Liver (tissue), 8 donors: ENCODE measurements at regions not wholly inside any gene's neighbourhood (a gene's known extent, or its start where the extent isn't known, plus 50 kb on each side); places are given as distances from the start of the nearest gene placed in this dataset.

ENCODE experiments used
- DNase-seq: peaks from one replicate; pipeline ENCODE4 v3.0.0-alpha.2; 2017; ENCODE audit warnings: low spot score
- H3K27ac ChIP-seq, 2 donors: one replicate each; pipeline ENCODE4 v1.7.0; 2013; ENCODE audit warnings: inconsistent platforms in 2 of 2, low read length in 2 of 2, control low read depth in 1 of 2, low read depth in 1 of 2, mild to moderate bottlenecking in 1 of 2
- H3K27me3 ChIP-seq, 4 donors: one replicate each; pipeline versions ENCODE4 v1.6.1 to v1.7.0; 2013; ENCODE audit warnings: low read length in 3 of 4, inconsistent platforms in 1 of 4, mild to moderate bottlenecking in 1 of 4, moderate library complexity in 1 of 4; ENCODE audit not compliant: control insufficient read depth in 4 of 4, insufficient read depth in 4 of 4
- H3K36me3 ChIP-seq, 4 donors: one replicate each; pipeline versions ENCODE4 v1.6.1 to v1.7.0; 2013; ENCODE audit warnings: low read length in 3 of 4, mild to moderate bottlenecking in 3 of 4, low read depth in 1 of 4, moderate library complexity in 1 of 4; ENCODE audit not compliant: control insufficient read depth in 4 of 4, insufficient read depth in 3 of 4
- H3K4me1 ChIP-seq, 4 donors: one replicate each; pipeline versions ENCODE4 v1.6.1 to v1.7.0; 2013; ENCODE audit warnings: low read length in 3 of 4, mild to moderate bottlenecking in 3 of 4, moderate library complexity in 1 of 4; ENCODE audit not compliant: control insufficient read depth in 4 of 4, insufficient read depth in 4 of 4
- H3K4me3 ChIP-seq, 3 donors: one replicate each; pipeline versions ENCODE4 v1.6.1 to v1.7.0; 2013; ENCODE audit warnings: low read length in 3 of 3, control low read depth in 1 of 3, low read depth in 1 of 3, mild to moderate bottlenecking in 1 of 3
- H3K9ac ChIP-seq, 2 donors: one replicate each; pipeline ENCODE4 v1.7.0; 2013; ENCODE audit warnings: low read length in 2 of 2, mild to moderate bottlenecking in 2 of 2, moderate library complexity in 2 of 2, control low read depth in 1 of 2, low read depth in 1 of 2
- H3K9me3 ChIP-seq, 4 donors: one replicate each; pipeline versions ENCODE4 v1.6.1 to v1.7.0; 2013; ENCODE audit warnings: low read length in 3 of 4; ENCODE audit not compliant: control insufficient read depth in 4 of 4
- FOXA1 ChIP-seq: IDR thresholded peaks from 2 replicates; pipeline ENCODE4 v1.6.1; 2016; ENCODE audit warnings: antibody characterized with exemption
- FOXA2 ChIP-seq: IDR thresholded peaks from 2 replicates; pipeline ENCODE4 v1.6.1; 2016; ENCODE audit warnings: antibody characterized with exemption
- GABPA ChIP-seq, 2 donors: IDR thresholded peaks in 1 of 2; conservative IDR thresholded peaks in 1 of 2; 2 replicates each; pipeline ENCODE4 v1.6.1; 2016; ENCODE audit warnings: antibody characterized with exemption in 2 of 2, mild to moderate bottlenecking in 1 of 2, moderate library complexity in 1 of 2
- HNF4A ChIP-seq, 2 donors: conservative IDR thresholded peaks; 2 replicates each; pipeline ENCODE4 v1.6.1; 2016; ENCODE audit warnings: antibody characterized with exemption in 2 of 2, mild to moderate bottlenecking in 2 of 2
- HNF4G ChIP-seq: IDR thresholded peaks from 2 replicates; pipeline ENCODE4 v1.6.1; 2016; ENCODE audit warnings: antibody characterized with exemption
- JUND ChIP-seq, 2 donors: IDR thresholded peaks; 2 replicates each; pipeline ENCODE4 v1.6.1; 2016; ENCODE audit warnings: antibody characterized with exemption in 2 of 2
- NR2F2 ChIP-seq: IDR thresholded peaks from 2 replicates; pipeline ENCODE4 v1.6.1; 2016; ENCODE audit warnings: antibody characterized with exemption
- RAD21 ChIP-seq, 2 donors: IDR thresholded peaks; 2 replicates each; pipeline ENCODE4 v1.6.1; 2016; ENCODE audit warnings: antibody characterized with exemption in 2 of 2, mild to moderate bottlenecking in 2 of 2
- RXRA ChIP-seq, 2 donors: IDR thresholded peaks; 2 replicates each; pipeline ENCODE4 v1.6.1; 2017 to 2018; ENCODE audit warnings: antibody characterized with exemption in 2 of 2, mild to moderate bottlenecking in 1 of 2
- TAF1 ChIP-seq: conservative IDR thresholded peaks from 2 replicates; pipeline ENCODE4 v1.6.1; 2016; ENCODE audit warnings: antibody characterized with exemption, mild to moderate bottlenecking
- YY1 ChIP-seq: IDR thresholded peaks from 2 replicates; pipeline ENCODE4 v1.6.1; 2016; ENCODE audit warnings: antibody characterized with exemption, mild to moderate bottlenecking
- WGBS: extraction: QIAGEN DNeasy Blood & Tissue Kit; methylation state at CpG from one replicate; pipeline ENCODE4 v1.1.7; 2013; 5-methylcytosine and 5-hydroxymethylcytosine counted together
- TF ChIP-seq, protein P1 (sequence below): IDR thresholded peaks from 2 replicates; pipeline ENCODE4 v1.6.1; 2016; ENCODE audit warnings: antibody characterized with exemption, mild to moderate bottlenecking
- TF ChIP-seq, protein P2 (sequence below): fragments of 150-350 bp; IDR thresholded peaks from 2 replicates; pipeline ENCODE4 v1.5.1; 2017; ENCODE audit warnings: improper control_type of control experiment, low read depth, low read length; ENCODE audit not compliant: missing input control
- TF ChIP-seq, protein P3 (sequence below): IDR thresholded peaks from 2 replicates; pipeline ENCODE4 v1.6.1; 2016; ENCODE audit warnings: antibody characterized with exemption
- TF ChIP-seq, protein P4 (sequence below): IDR thresholded peaks from 2 replicates; pipeline ENCODE4 v1.6.1; 2016; ENCODE audit warnings: antibody characterized with exemption
- TF ChIP-seq, protein P5 (sequence below): IDR thresholded peaks from 2 replicates; pipeline ENCODE4 v1.6.1; 2016; ENCODE audit warnings: antibody characterized with exemption
- donor health status: healthy.
- donor health status: healthy.
- donor health status: healthy.
- donor health status: healthy.
- donor health status: healthy.

DNA sequence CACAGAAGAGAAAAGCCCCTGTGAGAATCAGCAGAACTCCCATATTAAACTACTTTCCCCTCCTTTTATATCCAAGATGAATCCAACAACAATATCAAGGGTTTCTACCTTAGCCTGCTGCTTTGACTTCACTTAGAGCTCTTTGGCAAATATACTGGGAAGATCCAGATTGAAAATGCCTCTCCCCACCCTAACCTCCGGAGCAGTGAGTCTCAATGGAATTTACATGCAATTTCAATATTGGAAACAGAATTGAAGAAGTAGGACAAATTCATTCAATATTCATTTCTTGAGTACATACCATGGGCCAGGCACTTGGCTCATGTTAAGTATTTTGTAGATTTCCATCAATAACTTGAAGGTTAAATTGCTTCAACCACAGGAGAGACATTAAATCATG lies 457.4 kb downstream of the TBC1D4 start:
- Histone ChIP-seq H3K4me3 (no peak overlapping the region), H3K9me3 (no peaks in the 10 kb centered on the region), H3K27ac (no peak overlapping the region), H3K36me3 (no peaks in the 10 kb centered on the region), H3K27me3 (no peaks in the 10 kb centered on the region), H3K9ac (no peak overlapping the region), H3K4me1 (no peaks in the 10 kb centered on the region)
- TF ChIP-seq GABPA (IDR thresholded peaks at IDR 0.05 in 1 of 2, conservative IDR thresholded peaks at IDR 0.05 in 1 of 2) (no peak), TAF1 (no peak), RAD21 (IDR thresholded peaks at IDR 0.05) (no peak), FOXA2 (no peak), RXRA (IDR thresholded peaks at IDR 0.05) (no peak), JUND (IDR thresholded peaks at IDR 0.05) (no peak), YY1 (no peak), HNF4A (conservative IDR thresholded peaks at IDR 0.05) (no peak), FOXA1 (no peak), NR2F2 (no peak)
- TF ChIP-seq, protein P1, sequence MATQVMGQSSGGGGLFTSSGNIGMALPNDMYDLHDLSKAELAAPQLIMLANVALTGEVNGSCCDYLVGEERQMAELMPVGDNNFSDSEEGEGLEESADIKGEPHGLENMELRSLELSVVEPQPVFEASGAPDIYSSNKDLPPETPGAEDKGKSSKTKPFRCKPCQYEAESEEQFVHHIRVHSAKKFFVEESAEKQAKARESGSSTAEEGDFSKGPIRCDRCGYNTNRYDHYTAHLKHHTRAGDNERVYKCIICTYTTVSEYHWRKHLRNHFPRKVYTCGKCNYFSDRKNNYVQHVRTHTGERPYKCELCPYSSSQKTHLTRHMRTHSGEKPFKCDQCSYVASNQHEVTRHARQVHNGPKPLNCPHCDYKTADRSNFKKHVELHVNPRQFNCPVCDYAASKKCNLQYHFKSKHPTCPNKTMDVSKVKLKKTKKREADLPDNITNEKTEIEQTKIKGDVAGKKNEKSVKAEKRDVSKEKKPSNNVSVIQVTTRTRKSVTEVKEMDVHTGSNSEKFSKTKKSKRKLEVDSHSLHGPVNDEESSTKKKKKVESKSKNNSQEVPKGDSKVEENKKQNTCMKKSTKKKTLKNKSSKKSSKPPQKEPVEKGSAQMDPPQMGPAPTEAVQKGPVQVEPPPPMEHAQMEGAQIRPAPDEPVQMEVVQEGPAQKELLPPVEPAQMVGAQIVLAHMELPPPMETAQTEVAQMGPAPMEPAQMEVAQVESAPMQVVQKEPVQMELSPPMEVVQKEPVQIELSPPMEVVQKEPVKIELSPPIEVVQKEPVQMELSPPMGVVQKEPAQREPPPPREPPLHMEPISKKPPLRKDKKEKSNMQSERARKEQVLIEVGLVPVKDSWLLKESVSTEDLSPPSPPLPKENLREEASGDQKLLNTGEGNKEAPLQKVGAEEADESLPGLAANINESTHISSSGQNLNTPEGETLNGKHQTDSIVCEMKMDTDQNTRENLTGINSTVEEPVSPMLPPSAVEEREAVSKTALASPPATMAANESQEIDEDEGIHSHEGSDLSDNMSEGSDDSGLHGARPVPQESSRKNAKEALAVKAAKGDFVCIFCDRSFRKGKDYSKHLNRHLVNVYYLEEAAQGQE = no peak
- TF ChIP-seq, protein P2, sequence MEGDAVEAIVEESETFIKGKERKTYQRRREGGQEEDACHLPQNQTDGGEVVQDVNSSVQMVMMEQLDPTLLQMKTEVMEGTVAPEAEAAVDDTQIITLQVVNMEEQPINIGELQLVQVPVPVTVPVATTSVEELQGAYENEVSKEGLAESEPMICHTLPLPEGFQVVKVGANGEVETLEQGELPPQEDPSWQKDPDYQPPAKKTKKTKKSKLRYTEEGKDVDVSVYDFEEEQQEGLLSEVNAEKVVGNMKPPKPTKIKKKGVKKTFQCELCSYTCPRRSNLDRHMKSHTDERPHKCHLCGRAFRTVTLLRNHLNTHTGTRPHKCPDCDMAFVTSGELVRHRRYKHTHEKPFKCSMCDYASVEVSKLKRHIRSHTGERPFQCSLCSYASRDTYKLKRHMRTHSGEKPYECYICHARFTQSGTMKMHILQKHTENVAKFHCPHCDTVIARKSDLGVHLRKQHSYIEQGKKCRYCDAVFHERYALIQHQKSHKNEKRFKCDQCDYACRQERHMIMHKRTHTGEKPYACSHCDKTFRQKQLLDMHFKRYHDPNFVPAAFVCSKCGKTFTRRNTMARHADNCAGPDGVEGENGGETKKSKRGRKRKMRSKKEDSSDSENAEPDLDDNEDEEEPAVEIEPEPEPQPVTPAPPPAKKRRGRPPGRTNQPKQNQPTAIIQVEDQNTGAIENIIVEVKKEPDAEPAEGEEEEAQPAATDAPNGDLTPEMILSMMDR = no peak
- TF ChIP-seq, protein P3, sequence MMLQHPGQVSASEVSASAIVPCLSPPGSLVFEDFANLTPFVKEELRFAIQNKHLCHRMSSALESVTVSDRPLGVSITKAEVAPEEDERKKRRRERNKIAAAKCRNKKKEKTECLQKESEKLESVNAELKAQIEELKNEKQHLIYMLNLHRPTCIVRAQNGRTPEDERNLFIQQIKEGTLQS = no peak
- TF ChIP-seq, protein P4, sequence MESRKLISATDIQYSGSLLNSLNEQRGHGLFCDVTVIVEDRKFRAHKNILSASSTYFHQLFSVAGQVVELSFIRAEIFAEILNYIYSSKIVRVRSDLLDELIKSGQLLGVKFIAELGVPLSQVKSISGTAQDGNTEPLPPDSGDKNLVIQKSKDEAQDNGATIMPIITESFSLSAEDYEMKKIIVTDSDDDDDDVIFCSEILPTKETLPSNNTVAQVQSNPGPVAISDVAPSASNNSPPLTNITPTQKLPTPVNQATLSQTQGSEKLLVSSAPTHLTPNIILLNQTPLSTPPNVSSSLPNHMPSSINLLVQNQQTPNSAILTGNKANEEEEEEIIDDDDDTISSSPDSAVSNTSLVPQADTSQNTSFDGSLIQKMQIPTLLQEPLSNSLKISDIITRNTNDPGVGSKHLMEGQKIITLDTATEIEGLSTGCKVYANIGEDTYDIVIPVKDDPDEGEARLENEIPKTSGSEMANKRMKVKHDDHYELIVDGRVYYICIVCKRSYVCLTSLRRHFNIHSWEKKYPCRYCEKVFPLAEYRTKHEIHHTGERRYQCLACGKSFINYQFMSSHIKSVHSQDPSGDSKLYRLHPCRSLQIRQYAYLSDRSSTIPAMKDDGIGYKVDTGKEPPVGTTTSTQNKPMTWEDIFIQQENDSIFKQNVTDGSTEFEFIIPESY = no peak
- TF ChIP-seq, protein P5, sequence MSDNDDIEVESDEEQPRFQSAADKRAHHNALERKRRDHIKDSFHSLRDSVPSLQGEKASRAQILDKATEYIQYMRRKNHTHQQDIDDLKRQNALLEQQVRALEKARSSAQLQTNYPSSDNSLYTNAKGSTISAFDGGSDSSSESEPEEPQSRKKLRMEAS = no peak
- DNase-seq = no peak
- 74% methylated on average over 1 of the region's 1 CpG for WGBS

DNA sequence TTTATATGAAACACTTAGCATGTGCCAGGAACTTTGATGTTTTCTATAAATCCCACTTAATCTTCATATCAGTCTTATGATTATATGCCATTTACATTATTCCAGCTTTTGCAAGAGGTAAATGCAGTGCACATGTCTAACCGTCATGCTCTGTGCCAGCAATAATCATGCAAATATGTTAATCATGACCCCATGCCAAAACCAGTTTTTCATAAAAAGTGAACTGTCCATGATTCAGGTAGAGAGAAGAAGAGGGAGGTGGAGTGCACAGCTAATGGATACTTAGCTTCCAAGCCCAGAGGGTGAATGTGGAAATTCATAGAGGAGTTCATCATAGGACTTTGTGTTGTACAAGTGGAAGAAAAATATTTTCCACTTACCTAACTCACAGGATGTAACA lies 458.4 kb downstream of the TBC1D4 start:
- no peaks in the 10 kb centered on the region for H3K4me1 ChIP-seq
- no peaks in the 10 kb centered on the region for H3K9me3 ChIP-seq
- H3K27ac ChIP-seq = no peak overlapping the region
- no peak overlapping the region for H3K9ac ChIP-seq
- 87% methylated on average over 1 of the region's 1 CpG for WGBS
- no peaks in the 10 kb centered on the region for H3K27me3 ChIP-seq
- no peak overlapping the region for H3K4me3 ChIP-seq
- H3K36me3 ChIP-seq = no peaks in the 10 kb centered on the region
- no peak for DNase-seq
- TF ChIP-seq RAD21 (IDR thresholded peaks at IDR 0.05) = no peak
- TF ChIP-seq HNF4G = no peak
- TF ChIP-seq HNF4A (conservative IDR thresholded peaks at IDR 0.05) = no peak
- TF ChIP-seq, protein P2 = no peak
